ENCODE measurements at regions not wholly inside any gene's neighbourhood (a gene's known extent, or its start where the extent isn't known, plus 50 kb on each side); places are given as distances from the start of the nearest gene placed in this dataset.

DNA sequence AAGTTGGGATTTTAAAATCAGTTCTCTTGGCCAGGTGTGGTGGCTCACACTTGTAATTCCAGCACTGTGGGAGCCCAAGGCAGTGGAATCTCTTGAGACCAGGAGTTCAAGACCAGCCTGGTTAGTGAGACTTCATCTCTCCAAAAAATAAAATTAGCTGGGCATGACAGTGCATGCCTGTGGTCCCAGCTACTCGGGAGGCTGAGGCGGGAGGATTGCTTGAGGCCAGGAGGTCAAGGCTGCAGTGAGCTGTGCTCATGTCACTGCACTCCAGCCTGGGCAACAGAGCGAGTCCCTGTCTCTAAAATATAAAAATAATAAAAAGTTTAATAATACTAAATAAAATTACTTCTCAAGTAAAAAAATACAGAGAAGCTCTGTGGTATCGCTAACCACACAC, 77.5 kb downstream of the FOXA2 start (continued):
- 0 out of 2 replicates have a peak, but pooled peaks have one; percentile 8 for TF ChIP-seq HNF1B (CRISPR knock-in tag; IDR thresholded peaks at IDR 0.05)
- no peak for TF ChIP-seq FOXP4 (CRISPR knock-in tag; IDR thresholded peaks at IDR 0.05)
- TF ChIP-seq NKX3-1 (CRISPR knock-in tag; IDR thresholded peaks at IDR 0.05) = no peak
- TF ChIP-seq POGZ (CRISPR knock-in tag; IDR thresholded peaks at IDR 0.05) = no peak
- no peak for TF ChIP-seq ZNF550 (CRISPR knock-in tag; IDR thresholded peaks at IDR 0.05; ENCODE audit: borderline replicate concordance)
- peak; percentile 83 for TF ChIP-seq ZNF121 (CRISPR knock-in tag; IDR thresholded peaks at IDR 0.05)
- no peak for TF ChIP-seq ZNF709 (CRISPR knock-in tag; IDR thresholded peaks at IDR 0.05)
- TF ChIP-seq KDM1A (CRISPR knock-in tag; IDR thresholded peaks at IDR 0.05) = 0 out of 2 replicates have a peak, but pooled peaks have one; percentile 76
- TF ChIP-seq, protein P1, sequence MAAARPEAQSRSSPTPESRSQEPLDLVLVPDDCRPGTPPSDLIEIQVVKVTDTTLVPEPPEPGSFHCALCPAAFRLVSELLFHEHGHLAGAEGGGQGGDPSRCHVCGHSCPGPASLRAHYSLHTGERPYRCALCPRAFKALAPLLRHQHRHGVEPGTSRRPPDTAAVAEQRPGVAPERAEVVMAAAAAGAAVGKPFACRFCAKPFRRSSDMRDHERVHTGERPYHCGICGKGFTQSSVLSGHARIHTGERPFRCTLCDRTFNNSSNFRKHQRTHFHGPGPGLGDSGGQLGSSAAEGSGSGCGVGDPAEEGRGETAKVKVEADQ (CRISPR knock-in tag; IDR thresholded peaks at IDR 0.05; ENCODE audit: borderline replicate concordance) = no peak
- TF ChIP-seq, protein P2, sequence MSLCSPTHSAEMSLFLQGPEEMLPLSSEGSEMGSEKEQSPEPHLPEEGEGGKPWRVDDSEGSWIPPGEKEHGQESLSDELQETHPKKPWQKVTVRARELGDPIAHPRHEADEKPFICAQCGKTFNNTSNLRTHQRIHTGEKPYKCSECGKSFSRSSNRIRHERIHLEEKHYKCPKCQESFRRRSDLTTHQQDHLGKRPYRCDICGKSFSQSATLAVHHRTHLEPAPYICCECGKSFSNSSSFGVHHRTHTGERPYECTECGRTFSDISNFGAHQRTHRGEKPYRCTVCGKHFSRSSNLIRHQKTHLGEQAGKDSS (CRISPR knock-in tag; IDR thresholded peaks at IDR 0.05; ENCODE audit: borderline replicate concordance, low read depth) = peak; percentile 4; the same call in 1 of the 2 replicates
- TF ChIP-seq TERF1 (CRISPR knock-in tag; IDR thresholded peaks at IDR 0.05) = no peak
- no peak for TF ChIP-seq ZNF543 (CRISPR knock-in tag; IDR thresholded peaks at IDR 0.05)
- no peak for TF ChIP-seq JARID2 (CRISPR knock-in tag; IDR thresholded peaks at IDR 0.05; ENCODE audit: insufficient replicate concordance)
- peak; percentile 62; the same call in 1 of the 2 replicates for TF ChIP-seq ZNF772 (CRISPR knock-in tag; IDR thresholded peaks at IDR 0.05)
- TF ChIP-seq ZNF263 (CRISPR knock-in tag; IDR thresholded peaks at IDR 0.05) = no peak; the same call in 1 of the 2 replicates
- TF ChIP-seq, protein P3, sequence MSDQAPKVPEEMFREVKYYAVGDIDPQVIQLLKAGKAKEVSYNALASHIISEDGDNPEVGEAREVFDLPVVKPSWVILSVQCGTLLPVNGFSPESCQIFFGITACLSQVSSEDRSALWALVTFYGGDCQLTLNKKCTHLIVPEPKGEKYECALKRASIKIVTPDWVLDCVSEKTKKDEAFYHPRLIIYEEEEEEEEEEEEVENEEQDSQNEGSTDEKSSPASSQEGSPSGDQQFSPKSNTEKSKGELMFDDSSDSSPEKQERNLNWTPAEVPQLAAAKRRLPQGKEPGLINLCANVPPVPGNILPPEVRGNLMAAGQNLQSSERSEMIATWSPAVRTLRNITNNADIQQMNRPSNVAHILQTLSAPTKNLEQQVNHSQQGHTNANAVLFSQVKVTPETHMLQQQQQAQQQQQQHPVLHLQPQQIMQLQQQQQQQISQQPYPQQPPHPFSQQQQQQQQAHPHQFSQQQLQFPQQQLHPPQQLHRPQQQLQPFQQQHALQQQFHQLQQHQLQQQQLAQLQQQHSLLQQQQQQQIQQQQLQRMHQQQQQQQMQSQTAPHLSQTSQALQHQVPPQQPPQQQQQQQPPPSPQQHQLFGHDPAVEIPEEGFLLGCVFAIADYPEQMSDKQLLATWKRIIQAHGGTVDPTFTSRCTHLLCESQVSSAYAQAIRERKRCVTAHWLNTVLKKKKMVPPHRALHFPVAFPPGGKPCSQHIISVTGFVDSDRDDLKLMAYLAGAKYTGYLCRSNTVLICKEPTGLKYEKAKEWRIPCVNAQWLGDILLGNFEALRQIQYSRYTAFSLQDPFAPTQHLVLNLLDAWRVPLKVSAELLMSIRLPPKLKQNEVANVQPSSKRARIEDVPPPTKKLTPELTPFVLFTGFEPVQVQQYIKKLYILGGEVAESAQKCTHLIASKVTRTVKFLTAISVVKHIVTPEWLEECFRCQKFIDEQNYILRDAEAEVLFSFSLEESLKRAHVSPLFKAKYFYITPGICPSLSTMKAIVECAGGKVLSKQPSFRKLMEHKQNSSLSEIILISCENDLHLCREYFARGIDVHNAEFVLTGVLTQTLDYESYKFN (CRISPR knock-in tag; conservative IDR thresholded peaks at IDR 0.05) = no peak
- peak; percentile 51 to 55; a peak in 1 of 4 replicates for TF ChIP-seq NR2F1 (CRISPR knock-in tag; IDR thresholded peaks at IDR 0.05)
- no peak for TF ChIP-seq ZNF773 (CRISPR knock-in tag; IDR thresholded peaks at IDR 0.05; ENCODE audit: borderline replicate concordance)
- no peak for TF ChIP-seq TP53 (CRISPR knock-in tag; conservative IDR thresholded peaks at IDR 0.05)
- TF ChIP-seq SNAI1 (CRISPR knock-in tag; IDR thresholded peaks at IDR 0.05; ENCODE audit: borderline replicate concordance) = no peak

Data from HepG2 (cell line).